ENCODE measurements at regions not wholly inside any gene's neighbourhood (a gene's known extent, or its start where the extent isn't known, plus 50 kb on each side); places are given as distances from the start of the nearest gene placed in this dataset.

DNA sequence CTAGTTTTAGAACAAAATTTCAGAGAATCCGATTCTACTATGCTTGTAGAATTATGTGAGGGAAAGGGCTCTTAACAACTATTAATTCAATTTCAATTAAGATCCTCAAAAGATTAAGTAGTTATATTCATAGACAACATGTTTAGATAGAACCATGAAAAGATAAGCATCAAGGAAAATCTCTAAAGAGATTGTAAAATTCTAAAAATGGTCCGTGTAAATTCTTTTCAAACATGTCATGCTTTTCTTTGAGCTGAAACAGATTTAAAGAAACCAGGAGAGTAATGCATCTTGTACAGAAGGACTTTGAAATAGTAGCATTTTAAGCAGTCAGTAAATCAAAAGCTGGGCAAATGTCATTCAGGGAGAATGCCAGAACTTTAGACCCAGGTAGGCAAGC is 1080.6 kb upstream of the B3GALT2 start:
- DNase-seq (ENCODE audit: low read depth) = no peak

DNA sequence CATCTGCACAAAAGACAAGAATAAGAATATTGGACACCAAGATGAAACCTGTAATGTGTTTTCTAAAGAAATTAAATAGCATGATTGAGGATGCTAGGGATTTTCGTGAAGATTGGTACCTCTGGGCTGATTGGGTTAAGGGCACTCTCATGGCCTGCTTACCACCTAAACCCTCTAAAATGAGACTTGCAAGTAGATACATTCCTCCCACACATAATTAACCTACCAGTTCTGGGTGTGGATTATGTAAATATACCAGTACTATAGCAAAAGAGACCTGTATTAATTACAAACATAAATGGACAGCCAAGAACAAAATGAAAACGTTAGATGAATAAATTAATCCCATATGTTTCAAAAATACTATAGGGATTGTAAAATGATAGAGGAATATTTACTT is 1069.6 kb upstream of the B3GALT2 start:
- DNase-seq (ENCODE audit: low read depth) = no peak

DNA sequence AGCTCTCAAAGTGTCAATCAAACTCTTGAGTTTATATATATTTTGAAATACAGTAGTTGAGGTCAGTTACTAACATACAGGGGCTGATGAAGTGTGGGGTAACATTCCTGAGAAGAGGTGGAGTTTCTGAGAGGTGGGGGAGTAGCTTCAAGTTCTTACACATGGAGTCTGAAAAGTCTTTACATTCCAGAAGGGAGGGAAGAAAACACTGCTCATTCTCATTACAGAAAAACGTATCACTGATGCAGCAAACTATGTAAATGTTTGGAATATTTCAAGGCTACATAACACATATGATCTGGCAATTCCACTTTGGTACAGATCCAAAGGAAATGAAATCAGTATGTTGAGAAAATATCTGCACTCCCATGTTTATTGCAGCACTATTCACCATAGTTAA is 1065.8 kb upstream of the B3GALT2 start:
- DNase-seq (ENCODE audit: low read depth) = no peak

DNA sequence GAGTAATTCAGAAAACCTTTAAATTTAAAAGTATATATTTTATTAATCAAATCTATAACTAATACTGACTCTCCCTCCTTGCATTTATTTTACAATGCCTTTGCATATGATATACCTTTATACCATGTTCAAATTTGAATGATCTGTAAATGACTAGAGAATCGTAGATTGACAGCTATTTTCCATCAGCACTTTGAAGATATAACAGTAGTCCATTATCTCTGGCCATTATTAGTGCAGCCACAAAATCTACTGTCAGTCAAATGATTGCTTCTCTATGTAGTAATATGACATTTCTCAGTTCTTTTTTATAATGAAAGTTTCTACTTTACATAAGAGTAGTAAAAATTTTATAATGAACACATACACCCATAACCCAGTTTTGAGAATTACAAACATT is 1054.8 kb upstream of the B3GALT2 start:
- no peak for DNase-seq (ENCODE audit: low read depth)

DNA sequence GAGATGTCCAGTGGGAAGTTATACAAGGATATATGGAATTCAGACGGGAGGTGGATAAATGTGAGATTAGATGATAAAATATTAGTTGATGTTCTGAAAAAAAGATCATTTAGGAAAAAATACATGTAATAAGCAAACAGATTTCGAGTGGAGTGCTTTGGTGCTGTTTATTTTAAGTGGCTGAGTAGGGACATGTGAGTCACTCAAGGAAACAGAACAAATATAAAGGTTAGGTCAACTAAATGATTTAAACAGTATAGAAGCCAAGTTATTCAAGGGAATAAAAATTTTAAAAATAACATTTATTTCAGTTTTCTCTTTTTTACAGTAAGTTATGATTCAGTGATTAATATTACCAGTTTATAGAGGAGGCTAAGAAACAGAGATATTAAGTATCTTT is 1046.7 kb upstream of the B3GALT2 start:
- DNase-seq (ENCODE audit: low read depth) = no peak

DNA sequence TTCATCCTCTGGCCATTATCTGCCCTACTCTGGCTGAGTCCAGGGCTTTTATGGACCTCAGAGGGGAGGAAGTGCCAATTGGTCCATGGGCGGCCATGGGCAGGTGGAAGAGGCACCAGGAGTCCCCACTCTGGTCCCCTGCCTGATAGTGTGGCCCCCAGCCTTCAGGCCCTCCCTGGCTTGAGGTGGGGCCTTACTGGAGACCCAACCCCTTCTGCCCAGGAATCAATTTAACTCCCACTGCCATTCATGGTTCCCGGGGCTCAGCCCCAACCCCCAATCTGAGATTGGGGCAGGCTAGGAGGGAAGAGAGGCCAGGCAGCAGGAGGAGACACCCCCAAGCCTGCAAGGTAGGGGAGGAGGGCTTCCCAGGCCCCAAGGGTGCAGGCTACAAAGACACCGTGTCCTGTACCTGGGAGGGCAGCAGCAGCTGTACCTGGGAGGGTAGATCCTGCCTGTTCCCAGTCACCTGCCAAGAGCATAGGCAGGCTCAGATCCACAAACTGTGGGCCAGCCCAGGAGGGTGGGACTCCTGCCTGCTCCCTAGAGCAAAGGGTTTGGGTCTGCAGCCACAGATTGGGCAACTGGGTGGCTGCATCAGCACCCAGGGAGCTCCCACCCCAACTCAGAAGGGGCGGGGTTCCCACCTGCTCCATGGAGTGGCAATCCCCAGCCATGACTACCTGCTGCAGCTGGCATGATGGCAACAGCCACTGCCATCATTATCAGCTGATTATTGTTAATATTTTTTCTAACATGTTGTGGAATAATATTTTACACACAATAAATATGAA is 1044.1 kb upstream of the B3GALT2 start:
- no peak for DNase-seq (ENCODE audit: low read depth)

DNA sequence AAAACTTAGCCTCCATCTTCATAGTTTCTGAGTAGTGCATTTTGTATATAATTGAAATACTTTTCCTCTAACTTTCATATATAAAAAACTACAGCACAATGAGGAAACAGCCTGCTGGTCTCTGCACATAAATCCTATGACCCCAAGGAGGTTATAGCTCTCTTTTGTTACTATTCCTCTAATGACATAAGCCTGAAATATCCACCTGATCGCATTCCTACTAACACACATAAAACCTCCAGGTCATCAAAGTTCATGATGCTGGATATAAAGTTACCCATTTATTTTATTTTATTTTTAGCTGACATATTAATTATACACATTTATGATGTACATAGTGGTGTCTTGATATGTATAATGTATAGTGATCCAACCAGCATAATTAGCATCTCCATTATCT is 1042.0 kb upstream of the B3GALT2 start:
- DNase-seq (ENCODE audit: low read depth) = no peak

DNA sequence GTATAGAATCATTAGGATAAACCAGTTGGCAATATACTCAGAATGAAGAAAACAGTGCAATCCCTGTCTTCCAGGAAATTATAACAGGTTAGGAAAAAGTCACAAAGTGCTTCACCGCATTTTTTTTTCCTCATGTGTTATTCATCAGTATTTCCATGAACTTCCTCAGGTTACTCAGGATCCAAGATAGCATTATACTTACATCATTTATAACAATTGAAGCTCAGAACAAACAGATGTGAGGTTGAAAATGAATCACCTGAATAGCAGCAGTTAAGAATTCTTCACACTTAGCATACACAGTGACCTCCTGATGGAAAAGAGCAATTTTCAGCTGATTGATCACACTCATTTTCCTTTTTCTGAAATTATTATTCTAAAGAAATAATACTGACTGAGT is 1040.7 kb upstream of the B3GALT2 start:
- DNase-seq (ENCODE audit: low read depth) = no peak

DNA sequence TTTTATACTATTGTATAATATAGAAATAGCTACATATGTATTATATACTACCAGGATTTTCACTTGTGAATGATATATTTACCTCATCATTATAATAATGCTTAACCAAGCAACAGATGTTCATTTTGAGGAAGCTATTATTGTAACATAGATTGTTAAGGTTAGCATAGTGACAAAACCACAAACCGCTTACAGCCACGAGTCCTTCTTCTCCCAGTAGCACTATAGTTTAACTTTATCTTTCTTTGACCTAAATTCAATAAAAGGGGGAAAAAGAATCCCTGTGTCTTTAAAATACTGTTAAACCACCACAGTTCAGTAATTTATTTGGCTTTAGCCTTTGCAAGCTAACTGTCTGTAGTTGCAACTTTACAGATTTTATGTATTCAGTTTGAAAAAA is 1039.4 kb upstream of the B3GALT2 start:
- DNase-seq (ENCODE audit: low read depth) = no peak

DNA sequence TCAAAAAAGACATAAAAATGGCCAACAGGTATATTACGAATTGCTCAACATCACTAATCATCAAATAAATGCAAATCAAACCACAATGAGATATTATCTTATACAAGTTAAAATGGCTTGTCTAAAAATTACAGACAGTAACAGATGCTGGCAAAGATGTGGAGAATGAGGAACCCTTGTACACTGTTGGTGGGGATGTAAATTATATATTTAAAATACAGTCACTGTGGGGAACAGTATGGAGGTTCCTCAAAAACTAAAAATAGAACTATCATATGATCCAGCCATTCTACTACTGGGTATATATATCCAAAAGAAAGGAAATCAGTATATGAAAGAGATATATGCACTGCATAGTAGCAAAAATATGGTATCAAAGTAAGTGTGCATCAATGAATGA is 1037.2 kb upstream of the B3GALT2 start:
- no peak for DNase-seq (ENCODE audit: low read depth)

DNA sequence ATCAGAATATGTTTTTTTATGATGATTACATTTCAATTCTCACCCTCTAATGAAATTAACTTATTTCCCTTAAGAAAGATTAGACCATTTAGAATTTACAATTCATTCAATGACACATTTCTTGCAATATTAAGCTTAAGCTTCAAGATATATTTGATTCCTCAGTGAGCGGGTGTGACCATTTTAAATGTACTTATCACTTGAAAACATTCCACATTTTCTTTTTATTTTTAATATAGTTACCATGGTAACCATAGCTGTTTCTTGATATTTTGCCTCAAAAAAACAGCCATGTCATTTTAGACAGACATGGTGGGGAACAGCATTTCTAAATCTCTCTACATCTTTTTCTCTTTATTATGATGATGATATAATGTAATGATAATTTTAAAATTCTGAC is 1029.0 kb upstream of the B3GALT2 start:
- no peak for DNase-seq (ENCODE audit: low read depth)

DNA sequence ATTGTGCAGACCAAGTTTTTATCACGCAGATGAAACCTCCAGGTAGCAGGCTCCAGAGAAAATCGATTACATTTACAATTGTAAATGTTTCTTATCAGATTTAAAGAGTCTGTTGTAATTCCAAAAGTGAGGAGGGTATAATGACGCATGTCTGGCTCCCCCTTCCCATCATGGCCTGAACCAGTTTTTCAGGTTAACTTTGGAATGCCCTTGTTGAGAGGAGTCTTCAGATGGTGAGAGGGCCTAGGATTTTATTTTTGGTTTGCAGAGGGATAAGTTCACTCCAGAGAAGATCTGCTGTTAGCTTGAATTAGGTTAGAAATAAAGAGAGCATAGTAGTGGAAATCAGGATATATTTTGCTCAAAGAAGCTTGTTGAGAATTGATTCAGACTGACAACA is 1028.3 kb upstream of the B3GALT2 start:
- DNase-seq (ENCODE audit: low read depth) = no peak

DNA sequence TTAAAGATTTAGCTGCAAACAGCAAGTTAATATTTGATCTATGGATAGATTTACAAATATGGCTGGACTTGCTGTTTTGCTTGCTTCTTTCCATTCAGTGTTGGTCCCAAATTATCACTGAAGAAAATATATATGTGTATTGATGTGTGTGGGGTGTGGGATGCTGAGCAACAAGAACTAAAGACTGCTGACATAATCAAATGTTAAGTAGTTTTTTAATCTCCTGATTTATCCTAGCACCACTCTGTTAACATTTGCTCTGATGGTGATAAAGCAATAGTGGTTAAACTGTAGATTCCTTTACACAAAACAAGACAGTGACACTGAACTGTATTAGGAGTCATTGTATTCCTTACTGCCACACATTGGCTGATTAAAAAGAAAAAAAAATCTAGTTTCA is 1023.5 kb upstream of the B3GALT2 start:
- no peak for DNase-seq (ENCODE audit: low read depth)

DNA sequence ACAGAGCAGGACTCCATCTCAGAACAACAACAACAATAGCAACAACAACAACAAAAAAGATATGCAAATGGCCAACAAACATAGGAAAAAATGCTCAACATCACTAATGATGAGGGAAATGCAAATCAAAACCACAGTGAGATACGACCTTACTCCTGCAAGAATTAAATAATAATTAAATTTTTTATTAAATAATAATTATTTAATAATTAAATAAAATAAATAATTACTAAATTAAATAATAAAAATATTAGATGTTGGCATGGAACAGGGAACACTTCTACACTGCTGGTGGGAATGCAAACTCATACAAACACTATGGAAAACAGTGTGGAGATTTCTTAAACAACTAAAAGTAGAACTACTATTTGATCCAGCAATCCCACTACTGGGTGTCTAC is 1022.3 kb upstream of the B3GALT2 start:
- no peak for DNase-seq (ENCODE audit: low read depth)

DNA sequence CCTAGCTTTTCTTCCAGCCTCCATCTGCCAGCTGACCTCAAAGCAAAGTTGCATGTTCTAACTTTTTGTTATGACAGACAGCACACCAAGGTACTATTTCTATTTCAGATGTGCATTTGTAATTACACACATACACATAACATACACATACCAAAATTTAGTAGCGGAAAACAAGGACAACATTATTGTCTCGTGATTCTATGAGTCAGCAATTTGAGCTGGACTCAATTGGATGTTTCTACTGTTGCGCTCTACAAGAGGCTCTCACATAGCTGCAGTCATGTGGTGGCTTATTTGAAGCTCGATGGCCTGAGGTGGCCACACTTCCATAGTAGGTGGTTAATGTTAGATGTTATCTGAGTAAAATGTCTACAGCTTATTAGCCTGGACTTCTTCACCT is 1010.1 kb upstream of the B3GALT2 start:
- DNase-seq (ENCODE audit: low read depth) = no peak

DNA sequence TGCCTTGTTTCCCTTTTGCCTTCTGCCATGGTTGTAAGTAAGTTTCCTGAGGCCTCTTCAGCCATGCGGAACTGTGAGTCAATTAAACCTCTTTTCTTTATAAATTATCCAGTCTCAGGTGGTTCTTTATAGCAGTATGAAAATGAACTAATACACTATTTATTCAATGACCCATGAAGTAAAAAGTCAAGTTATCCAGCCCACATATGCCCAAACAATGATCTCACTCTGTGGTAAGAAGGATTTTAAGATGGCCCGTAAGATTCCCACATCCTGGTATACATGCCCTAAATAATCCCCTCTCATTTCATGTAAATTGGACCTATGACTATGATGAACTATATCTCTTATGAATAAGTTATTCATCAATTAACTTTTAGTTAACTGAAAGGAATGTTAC is 1008.3 kb upstream of the B3GALT2 start:
- no peak for DNase-seq (ENCODE audit: low read depth)

DNA sequence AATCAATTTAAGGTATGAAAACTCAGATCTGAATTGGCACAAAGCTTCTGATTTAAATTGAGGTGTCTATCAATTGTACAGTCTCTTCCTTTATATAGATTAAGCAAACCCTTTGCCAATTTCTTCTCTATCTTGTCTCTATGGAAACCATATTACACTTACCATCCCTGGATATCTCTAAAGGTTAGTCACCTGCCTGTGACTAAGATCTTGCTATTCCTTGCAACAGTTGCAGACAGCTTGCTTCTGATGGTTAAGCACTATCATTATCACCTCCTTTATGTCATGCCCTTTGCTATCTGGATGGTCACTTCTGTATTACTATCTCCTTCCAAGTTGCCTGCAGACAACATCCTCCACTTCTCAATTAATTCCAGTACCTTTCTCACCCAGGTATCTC is 998.6 kb upstream of the B3GALT2 start:
- DNase-seq (ENCODE audit: low read depth) = no peak

DNA sequence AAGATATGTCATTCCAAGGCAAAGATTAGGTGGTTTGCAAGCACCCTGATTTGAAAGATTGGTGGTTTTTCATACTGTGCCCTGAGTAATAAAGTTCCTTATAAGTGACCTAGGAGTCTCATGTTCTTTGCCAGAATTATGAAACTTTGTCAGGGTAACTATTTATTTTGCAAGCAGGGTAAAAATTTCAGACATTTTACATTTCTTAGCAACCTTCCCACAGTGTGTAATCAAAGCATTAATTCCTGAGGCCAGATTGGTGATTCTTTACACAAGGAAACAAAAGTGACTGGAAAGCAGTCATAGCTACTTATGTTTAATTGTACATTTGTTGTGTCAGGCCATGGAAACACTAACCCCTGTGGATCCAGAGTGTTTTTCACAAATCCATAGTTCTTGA is 998.0 kb upstream of the B3GALT2 start:
- no peak for DNase-seq (ENCODE audit: low read depth)

DNA sequence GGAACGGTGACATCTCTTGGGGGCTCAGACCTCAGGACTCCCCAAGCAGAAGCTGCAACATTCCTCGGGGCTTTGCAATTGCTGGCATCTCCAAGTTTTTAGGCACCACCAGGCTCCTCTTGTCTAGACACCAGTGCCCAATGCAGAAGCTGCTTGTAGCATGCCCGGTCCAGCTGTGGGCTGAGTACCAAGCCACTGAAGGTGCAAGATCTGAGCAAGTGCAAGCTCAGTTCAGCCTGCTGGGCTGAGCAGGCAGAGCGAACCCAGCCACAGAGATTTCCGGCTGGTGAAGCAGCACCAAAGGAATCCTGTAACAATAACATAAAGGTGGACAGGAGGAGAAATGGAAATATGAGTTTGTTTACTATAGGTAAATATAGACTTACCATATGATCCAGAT is 995.4 kb upstream of the B3GALT2 start:
- DNase-seq (ENCODE audit: low read depth) = no peak

DNA sequence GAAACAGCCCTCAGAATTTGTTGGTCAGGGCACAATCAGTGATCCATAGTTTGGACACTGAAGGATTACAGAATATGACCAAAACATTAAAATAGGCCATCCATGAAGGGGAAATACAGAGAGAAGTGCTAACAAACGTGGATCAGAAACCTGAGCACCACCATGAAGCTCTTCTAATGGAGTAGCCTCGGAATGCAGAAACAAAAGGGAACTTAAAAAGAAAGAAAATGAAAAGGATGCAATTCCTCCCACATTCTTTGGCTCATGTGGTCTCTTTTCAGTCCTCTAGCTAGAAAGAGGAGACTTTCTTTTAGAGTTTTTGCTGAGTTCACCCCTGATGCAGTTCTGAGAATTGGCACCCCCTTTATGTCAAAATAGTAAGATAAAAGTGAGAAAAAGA is 989.8 kb upstream of the B3GALT2 start:
- DNase-seq (ENCODE audit: low read depth) = no peak

DNA sequence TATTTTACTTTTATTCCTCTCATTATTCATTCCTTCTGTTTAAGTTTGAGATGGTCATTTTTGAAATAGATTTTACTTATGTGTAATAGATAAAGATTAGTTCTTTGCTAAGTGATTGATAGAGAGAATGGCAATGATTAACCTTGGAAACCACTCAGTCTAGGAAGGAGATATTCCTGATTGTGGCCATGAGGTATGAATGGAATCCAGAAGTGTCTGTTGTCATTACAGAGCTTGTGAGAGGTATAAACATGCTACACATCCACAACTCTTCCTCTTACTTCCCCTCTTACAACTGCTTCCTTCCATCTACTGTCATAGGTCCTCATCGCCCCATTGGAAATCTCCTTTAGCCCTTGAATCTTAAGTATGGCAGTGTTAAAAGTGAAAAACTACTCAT is 988.8 kb upstream of the B3GALT2 start:
- no peak for DNase-seq (ENCODE audit: low read depth)

DNA sequence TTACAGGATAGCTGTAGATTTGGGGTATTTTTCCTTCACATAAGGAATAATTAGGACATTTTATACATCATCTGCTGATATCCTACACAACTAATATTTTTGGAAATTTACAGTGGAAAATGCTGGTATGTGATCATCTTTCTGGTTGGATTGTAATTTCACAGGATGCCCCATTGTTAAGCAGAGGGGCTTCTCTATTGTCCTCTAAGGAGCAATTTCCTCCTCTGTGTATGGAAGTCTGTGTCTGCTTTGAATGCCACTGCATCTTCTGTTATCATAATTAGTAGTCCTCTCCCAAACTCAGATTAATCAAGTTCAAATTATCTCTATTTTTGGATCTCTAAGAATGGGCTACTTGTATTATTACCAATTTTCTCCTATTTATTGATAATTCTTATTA is 988.1 kb upstream of the B3GALT2 start:
- no peak for DNase-seq (ENCODE audit: low read depth)

DNA sequence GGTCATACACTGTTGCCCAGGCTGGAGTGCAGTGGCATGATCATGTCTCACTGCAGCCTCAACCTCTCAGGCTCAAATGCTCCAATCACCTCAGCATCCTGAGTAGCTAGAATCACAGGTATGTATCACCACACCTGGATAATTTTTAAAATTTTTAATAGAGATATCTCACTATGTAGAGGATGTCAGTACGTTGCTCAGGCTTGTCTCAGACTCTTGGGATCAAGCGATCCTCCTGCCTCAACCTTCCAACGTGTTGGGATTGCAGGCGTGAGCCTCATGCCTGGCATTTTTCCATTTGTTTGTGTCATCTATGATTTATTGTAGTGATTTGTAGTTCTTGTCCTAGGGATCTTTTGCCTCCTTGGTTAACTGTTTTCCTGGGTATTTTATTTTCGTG is 985.2 kb upstream of the B3GALT2 start:
- DNase-seq (ENCODE audit: low read depth) = no peak

DNA sequence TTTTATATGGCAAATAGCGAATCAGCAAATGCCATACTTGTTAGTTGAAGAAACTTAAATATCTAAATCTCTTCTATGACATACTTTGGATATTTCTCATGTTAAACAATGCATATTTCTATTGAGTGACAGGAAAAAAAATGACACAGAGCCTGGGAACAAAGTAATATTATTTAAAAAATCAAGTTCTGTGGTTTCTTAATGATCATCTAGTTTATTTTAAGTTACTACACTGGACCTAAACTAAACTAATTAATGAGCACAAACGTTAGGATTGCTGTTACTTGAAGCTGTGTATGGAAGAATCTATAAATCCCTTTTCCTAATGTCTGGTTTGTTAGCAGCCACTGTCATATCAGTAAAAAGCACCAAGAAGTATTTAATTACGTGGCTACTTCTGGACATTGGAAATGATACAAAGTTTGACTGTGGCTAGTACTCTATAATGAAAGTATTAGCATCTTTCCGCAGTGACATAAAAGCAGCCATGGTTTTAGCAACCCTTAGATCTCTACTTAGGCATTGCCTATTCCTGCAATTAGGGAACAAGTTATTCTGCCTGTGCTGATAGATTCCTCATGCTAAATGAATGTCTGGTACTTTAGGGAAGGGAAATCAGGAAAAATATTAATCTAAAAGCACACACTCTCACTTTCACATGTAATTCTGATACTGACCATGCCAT is 981.7 kb upstream of the B3GALT2 start:
- no peak for DNase-seq (ENCODE audit: low read depth)

Measured in stimulated activated CD8-positive, alpha-beta memory T cell treated with anti-CD3 and anti-CD28 coated beads, Interleukin-15, amount 100 ng/mL, for 1 hour (primary cell).